ENCODE measurements at regions not wholly inside any gene's neighbourhood (a gene's known extent, or its start where the extent isn't known, plus 50 kb on each side); places are given as distances from the start of the nearest gene placed in this dataset.

DNA sequence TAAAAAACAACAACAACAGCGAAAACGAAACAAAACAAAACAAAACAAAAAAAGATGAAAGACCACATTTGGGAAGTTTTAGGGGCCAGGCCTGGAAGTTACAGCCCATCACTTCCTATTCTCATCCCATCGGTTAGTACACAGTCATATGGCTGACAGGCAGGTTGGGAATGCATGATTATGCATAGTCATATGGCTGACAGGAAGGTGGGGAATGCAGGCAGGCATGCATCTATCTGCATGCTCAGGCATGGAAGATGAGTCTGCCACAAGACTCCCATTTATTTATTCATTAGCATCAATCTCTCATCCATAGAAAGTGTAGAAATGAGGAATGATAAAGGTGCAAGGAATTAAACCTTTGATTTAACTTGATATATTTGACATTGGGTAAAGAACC, 325.3 kb upstream of the MEX3C start:
- Histone ChIP-seq H3K9me1 (ENCODE audit: control insufficient read depth, insufficient read depth, low read length) (no peaks in the 10 kb centered on the region), H4K20me1 (replicated peaks; ENCODE audit: control insufficient read depth, insufficient read depth, low read length) (no peaks in the 10 kb centered on the region), H3K27me3 (ENCODE audit: control insufficient read depth in 2 of 2, insufficient read depth in 2 of 2, low read length in 2 of 2) (no peaks in the 10 kb centered on the region), H3K79me2 (ENCODE audit: control insufficient read depth, insufficient read depth, low read length) (no peaks in the 10 kb centered on the region), H3K9me3 (replicated peaks; ENCODE audit: control insufficient read depth, insufficient read depth, low read depth, low read length) (no peaks in the 10 kb centered on the region), H3K27ac (ENCODE audit: extremely low read depth, low read depth, low read length) (no peak overlapping the region), H3K4me3 (no peak overlapping the region), H2AFZ (ENCODE audit: low read depth, low read length) (no peak overlapping the region; the same call in 1 of the 2 replicates), H3K9ac (ENCODE audit: insufficient read depth in 1 of 2, low read depth in 2 of 2, low read length in 2 of 2) (no peak overlapping the region), H3K4me1 (replicated peaks in 1 of 2; ENCODE audit: control insufficient read depth in 2 of 2, insufficient read depth in 2 of 2, low read length in 2 of 2) (no peaks in the 10 kb centered on the region), H3K4me2 (ENCODE audit: insufficient read depth, low read length) (no peak overlapping the region), H3K36me3 (ENCODE audit: control insufficient read depth, insufficient read depth, low read length) (no peaks in the 10 kb centered on the region)
- no TSS peak for BruUV-seq (replicated peaks)
- ATAC-seq = no peak
- TF ChIP-seq SRF (CRISPR knock-in tag; IDR thresholded peaks at IDR 0.05) (no peak), ZKSCAN8 (CRISPR knock-in tag; IDR thresholded peaks at IDR 0.05) (0 out of 2 replicates have a peak, but pooled peaks have one; percentile 12)
- no peak for DNase-seq (ENCODE audit: extremely low read depth in 1 of 4, low spot score in 3 of 4)
- intact Hi-C loops (cut with micrococcal nuclease) (no loop called here), in situ Hi-C loops (cut with MboI) (no loop called here)
- 7% methylated on average over 3 of the region's 3 CpGs for WGBS (ENCODE audit: insufficient coverage, low coverage, missing lambda C conversion rate)
- ChIA-PET CTCF (ENCODE audit: low intra/inter-chr PET ratio) (no interaction called here), POLR2A (no interaction called here)
- FAIRE-seq = no peak

GRCh38 chr18:51523671-51524070, 326.2 kb upstream of the MEX3C start:
- no peaks in the 10 kb centered on the region for H3K4me1 ChIP-seq (replicated peaks in 1 of 2; ENCODE audit: control insufficient read depth in 2 of 2, insufficient read depth in 2 of 2, low read length in 2 of 2)
- H3K9me3 ChIP-seq (replicated peaks; ENCODE audit: control insufficient read depth, insufficient read depth, low read depth, low read length) = no peaks in the 10 kb centered on the region
- no peak for ATAC-seq
- H3K27ac ChIP-seq (ENCODE audit: extremely low read depth, low read depth, low read length) = no peak overlapping the region
- no peaks in the 10 kb centered on the region for H3K27me3 ChIP-seq (ENCODE audit: control insufficient read depth in 2 of 2, insufficient read depth in 2 of 2, low read length in 2 of 2)
- no peaks in the 10 kb centered on the region for H3K36me3 ChIP-seq (ENCODE audit: control insufficient read depth, insufficient read depth, low read length)
- no peak for DNase-seq (ENCODE audit: extremely low read depth in 1 of 4, low spot score in 3 of 4)
- H3K9me1 ChIP-seq (ENCODE audit: control insufficient read depth, insufficient read depth, low read length) = no peaks in the 10 kb centered on the region
- POLR2A ChIA-PET = interaction anchor here (0.8 kb wide), 1 partner anchor 268 kb away, joined by 4 read pairs; no protein-coding TSS in a partner anchor
- FAIRE-seq = no peak
- 0% methylated on average over 3 of the region's 3 CpGs for WGBS (ENCODE audit: insufficient coverage, low coverage, missing lambda C conversion rate)
- H3K9ac ChIP-seq (ENCODE audit: insufficient read depth in 1 of 2, low read depth in 2 of 2, low read length in 2 of 2) = no peak overlapping the region
- H2AFZ ChIP-seq (ENCODE audit: low read depth, low read length) = no peak overlapping the region
- in situ Hi-C loops (cut with MboI) = no loop called here
- CTCF ChIA-PET (ENCODE audit: low intra/inter-chr PET ratio) = no interaction called here
- no TSS peak for BruUV-seq (replicated peaks)
- no peaks in the 10 kb centered on the region for H4K20me1 ChIP-seq (replicated peaks; ENCODE audit: control insufficient read depth, insufficient read depth, low read length)
- H3K4me3 ChIP-seq = no peak overlapping the region
- H3K79me2 ChIP-seq (ENCODE audit: control insufficient read depth, insufficient read depth, low read length) = no peaks in the 10 kb centered on the region
- no peak overlapping the region for H3K4me2 ChIP-seq (ENCODE audit: insufficient read depth, low read length)
- intact Hi-C loops (cut with micrococcal nuclease) = no loop called here
- TF ChIP-seq CUX1 (CRISPR knock-in tag; IDR thresholded peaks at IDR 0.05) (0 out of 2 replicates have a peak, but pooled peaks have one; percentile 62), MAFK (IDR thresholded peaks at IDR 0.05; ENCODE audit: low read length) (0 out of 2 replicates have a peak, but pooled peaks have one; percentile 7), ZNF316 (IDR thresholded peaks at IDR 0.05) (peak; percentile 65), ZNF143 (CRISPR knock-in tag; IDR thresholded peaks at IDR 0.05) (no peak), ZNF584 (CRISPR knock-in tag; IDR thresholded peaks at IDR 0.05; ENCODE audit: low read depth) (no peak), GTF2B (IDR thresholded peaks at IDR 0.05; ENCODE audit: extremely low read depth, insufficient read length) (no peak), MAFG (tag; conservative IDR thresholded peaks at IDR 0.05) (peak; percentile 87), MAFF (IDR thresholded peaks at IDR 0.05; ENCODE audit: low read length) (peak; percentile 18; the same call in 1 of the 2 replicates)

Data from K562 (cell line).